ENCODE measurements at regions not wholly inside any gene's neighbourhood (a gene's known extent, or its start where the extent isn't known, plus 50 kb on each side); places are given as distances from the start of the nearest gene placed in this dataset.

DNA sequence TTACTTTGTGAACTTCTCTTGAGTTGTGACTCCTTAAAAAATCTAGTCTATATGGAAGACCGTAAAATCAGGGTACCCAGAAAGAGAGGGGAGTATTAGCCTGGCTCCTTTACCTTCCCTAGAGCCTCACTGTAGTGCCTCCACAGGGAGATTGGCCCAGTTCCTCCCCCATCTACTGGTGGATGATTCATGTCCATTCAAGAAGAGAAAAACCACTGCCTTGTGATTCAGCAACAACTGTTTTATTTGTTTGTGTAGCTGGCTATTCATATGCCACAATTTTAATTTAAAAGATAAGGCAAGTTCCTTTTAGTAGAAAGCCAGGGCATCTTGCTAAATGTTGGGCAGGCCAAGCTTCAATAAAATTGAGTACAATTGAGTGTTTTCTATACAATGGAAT, 221.8 kb upstream of the KCNIP4 start:
- ATAC-seq (ENCODE audit: poor library complexity) (no peak), DNase-seq (no peak)
- intact Hi-C loops (cut with DNase I): no loop called here

DNA sequence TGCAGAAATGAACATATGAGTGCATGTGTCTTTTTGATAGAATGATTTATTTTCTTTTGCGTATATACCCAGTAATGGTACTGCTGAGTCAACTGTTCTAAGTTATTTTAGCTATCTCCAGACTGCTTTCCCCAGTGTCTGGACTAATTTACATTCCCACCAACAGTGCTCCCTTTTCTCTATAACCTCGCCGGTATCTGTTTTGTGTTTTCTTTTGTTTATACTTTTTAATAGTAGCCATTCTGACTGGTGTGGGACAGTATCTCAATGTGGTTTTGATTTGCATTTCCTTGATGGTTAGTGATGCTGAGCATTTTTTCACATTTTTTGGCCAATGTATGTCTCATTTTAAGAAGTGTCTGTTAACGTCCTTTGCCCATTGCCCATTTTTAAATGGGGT, 218.6 kb upstream of the KCNIP4 start:
- DNase-seq: no peak
- ATAC-seq (ENCODE audit: poor library complexity): no peak
- intact Hi-C loops (cut with DNase I): no loop called here

DNA sequence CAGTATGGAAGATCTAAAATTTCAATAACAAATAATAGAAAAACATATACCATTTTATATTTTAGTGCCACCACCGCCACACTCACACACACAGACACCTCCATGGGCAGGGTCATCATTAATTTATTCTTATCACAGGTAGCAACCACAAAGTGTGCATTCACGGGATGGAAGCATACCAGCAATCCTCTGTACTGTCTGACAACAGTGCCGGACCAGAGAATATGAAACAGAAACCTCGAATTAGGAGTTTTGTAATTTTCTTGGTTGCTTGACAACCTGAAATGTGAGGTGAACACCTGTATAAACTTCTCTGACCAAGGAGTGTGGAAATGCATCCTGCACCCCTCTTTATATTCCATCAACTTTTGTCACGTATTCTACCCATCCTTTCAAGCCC, 213.9 kb upstream of the KCNIP4 start:
- intact Hi-C loops (cut with DNase I): no loop called here
- ATAC-seq (ENCODE audit: poor library complexity): no peak
- DNase-seq: no peak

DNA sequence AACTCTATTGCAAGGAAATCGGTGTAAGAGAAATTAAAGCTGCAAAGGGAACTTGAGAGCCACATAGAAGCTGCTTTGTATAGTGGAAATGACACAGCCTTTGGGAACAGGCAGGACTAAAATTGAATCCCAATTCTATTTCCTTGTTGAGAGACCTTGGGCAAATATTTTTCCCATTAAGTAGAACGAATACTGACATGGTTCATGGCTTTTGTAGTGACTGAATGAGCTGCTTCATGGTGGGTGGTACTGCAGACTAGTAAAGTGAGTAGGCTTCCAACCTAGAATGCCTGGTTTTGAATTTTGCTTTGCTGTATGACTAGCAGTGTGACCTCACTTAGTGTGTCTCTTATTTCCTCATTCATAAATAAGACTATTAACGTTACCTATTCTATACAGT, 182.2 kb upstream of the KCNIP4 start:
- DNase-seq (no peak), ATAC-seq (ENCODE audit: poor library complexity) (no peak)
- intact Hi-C loops (cut with DNase I): no loop called here

DNA sequence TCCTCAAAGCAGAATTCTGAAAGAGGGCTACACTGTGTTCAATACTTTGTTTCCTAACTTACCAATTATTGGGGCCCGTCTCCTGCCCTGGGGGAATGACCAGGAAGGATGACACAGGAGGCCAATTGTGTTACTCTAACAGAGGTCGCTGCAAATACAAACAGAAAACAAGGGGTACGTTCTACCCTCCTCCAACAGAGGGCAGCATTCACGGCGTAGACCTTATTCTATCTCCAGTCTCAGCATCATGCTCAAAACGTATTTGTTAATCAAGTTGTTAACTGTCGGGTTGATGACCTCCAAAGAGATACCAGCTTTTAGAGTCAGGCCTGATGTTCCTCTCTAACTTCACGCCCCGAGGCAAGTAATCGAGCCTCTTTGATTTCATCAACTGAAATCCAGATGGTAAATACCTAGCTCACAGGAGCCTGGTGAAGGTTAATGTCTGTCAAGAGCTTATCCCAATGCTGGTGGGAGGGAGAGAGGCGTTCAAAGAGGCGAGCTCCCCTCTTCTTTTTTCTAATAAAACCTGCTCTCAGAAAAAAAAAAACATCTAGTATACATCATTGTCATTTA, 181.0 kb upstream of the KCNIP4 start:
- intact Hi-C loops (cut with DNase I): no loop called here
- no peak for DNase-seq

DNA sequence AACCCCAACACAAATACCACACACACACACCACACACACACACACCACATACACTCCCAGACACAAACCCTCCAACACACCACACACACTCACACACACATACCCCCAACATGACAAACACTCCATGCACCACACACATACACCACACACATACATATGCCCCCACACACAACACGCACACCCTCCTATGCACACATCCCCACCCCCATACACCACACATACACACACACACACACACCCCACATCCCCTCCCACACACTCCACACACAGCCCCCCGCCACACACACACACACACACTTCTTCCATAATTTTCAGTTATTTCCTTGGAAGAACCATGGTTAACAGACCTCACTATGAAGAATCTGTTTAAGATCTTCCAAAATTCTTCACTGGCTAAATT, 173.5 kb upstream of the KCNIP4 start:
- ATAC-seq (ENCODE audit: poor library complexity): no peak
- intact Hi-C loops (cut with DNase I): no loop called here
- no peak for DNase-seq

More for the DNA sequence above, 181.0 kb upstream of the KCNIP4 start:
- no peak for ATAC-seq (ENCODE audit: poor library complexity)

DNA sequence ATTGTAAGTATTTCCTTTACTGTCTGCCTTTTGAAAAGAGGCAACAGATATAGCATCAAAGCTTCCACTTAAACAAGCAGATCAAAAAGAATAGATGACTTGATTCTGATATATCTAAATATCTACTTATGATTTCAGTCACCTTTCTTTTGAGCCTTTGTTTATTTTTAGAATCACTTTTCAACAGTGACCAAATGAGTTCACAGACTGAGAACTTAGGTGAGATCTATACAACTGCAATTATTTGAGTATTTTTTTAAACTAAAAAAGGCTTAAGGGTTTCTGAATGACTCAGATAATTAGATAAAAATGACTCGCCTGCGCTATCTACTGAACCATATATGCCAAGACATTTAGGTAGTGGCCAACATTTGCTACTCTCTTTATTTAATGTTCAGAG, 166.7 kb upstream of the KCNIP4 start:
- DNase-seq: no peak
- no peak for ATAC-seq (ENCODE audit: poor library complexity)
- intact Hi-C loops (cut with DNase I): no loop called here

DNA sequence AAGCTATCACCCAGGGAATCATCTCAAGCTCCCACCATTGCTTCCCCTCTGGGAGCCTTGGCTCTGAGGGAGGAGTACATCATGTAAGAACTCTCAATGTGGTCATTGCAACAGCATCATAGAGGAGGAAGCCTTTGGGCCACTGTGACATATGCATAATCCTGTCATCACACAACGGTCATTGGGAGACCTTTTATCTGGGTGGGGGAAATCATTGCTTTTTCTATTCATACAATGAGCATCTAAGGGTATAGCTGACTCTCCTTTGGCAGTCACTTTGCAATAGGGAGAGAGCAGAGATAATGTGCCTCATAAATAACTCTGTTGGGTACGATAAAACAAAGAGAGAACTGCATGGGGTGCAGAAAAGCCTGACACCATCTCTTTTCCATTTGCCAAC, 155.2 kb upstream of the KCNIP4 start:
- intact Hi-C loops (cut with DNase I): no loop called here
- no peak for ATAC-seq (ENCODE audit: poor library complexity)

DNA sequence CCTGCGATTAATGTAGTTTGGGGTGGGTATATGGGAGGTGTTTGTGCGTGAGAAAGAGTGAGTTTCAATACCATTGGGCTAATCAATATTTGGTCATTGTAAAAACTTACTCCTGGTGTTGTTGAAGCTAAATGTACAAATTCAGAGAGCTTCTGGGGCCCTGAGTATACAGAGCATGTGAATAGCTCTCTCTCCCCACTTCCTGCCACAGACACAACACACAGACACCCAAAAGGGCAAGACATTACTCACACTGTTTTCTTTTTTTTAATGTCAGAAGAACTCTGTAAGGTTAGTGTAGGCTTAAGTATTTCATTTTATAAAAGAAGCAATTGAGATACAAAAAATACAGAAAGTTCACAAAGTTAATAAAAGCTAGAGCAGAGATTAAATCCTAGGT, 151.3 kb upstream of the KCNIP4 start:
- ATAC-seq (ENCODE audit: poor library complexity) (no peak), DNase-seq (no peak)
- intact Hi-C loops (cut with DNase I): no loop called here

More for the DNA sequence above, 155.2 kb upstream of the KCNIP4 start:
- no peak for DNase-seq

DNA sequence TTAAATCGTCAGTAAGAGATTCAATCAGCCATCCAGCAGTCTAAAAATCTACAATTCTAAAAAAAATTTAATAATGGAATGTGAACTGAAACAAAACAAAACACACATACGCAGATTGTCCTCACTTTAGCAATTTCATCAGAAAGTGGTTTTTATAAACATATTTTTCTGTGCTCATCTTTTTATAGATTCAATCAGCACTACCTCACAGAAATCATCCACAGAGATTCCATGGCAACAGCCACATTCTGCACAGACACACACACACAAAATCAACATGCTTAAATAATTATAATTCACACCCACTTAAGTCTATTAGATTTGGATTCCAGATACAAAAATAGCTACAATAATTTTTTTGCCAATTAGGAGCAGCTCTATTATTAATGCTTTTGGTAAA, 149.0 kb upstream of the KCNIP4 start:
- DNase-seq: no peak
- no peak for ATAC-seq (ENCODE audit: poor library complexity)
- intact Hi-C loops (cut with DNase I): no loop called here

DNA sequence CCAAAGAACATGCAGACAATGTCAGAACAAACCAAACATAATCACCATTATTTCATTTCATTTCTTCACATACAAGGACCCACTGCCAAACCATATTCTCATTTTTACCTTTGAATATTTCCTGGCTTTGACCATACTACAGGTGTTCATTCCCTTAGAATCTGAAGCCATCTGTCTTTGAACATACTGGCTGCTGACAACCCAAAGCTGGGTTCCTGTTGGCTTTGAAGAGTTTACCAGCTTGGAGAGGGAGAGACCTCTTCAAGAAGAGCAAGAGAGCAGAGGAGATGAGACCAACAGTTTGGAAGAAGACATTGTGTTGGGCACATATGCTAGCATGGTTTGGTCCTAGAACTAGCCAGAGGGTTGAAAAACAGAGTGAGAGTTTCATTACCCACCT, 145.6 kb upstream of the KCNIP4 start:
- intact Hi-C loops (cut with DNase I): no loop called here
- ATAC-seq (ENCODE audit: poor library complexity) (no peak), DNase-seq (no peak)

DNA sequence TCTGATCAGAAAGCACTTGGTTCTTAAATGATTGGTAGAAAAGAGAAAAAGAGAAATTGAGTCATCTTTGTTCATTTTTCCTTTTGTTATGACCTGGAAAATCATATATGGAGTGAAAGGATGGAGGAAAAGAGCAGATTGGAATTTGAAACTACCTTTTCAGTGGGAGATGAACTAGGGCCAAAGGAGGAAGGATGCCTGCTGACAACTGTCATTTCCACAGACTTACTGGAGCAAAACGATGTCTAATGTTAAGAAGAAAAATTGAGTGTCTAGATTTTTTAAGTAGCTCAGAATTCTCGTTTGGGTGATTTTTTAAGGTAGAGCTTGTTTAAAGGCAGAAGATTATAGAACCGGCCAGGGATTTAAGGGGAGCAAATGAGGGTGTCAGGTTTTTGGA, 144.6 kb upstream of the KCNIP4 start:
- intact Hi-C loops (cut with DNase I): no loop called here
- no peak for ATAC-seq (ENCODE audit: poor library complexity)
- no peak for DNase-seq

DNA sequence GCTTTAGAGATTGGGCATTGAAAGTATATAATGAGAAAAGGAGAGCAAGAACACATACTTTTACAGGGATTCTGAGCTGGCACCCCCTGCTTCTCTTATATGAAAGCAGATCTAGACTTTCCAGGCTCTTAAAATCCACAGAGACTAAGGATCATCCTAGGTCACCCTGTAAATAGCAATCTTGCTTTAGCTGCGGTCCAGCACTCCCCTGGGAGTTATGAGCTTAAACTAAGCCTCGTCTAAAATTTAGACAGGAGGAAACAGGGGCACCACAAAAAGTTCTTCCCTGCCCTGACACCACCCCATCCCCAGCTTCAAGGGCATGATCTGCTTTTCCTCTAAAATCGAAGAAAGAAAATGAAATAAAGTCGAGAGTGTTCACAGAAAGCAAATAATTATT, 143.3 kb upstream of the KCNIP4 start:
- no peak for ATAC-seq (ENCODE audit: poor library complexity)
- intact Hi-C loops (cut with DNase I): no loop called here
- no peak for DNase-seq

DNA sequence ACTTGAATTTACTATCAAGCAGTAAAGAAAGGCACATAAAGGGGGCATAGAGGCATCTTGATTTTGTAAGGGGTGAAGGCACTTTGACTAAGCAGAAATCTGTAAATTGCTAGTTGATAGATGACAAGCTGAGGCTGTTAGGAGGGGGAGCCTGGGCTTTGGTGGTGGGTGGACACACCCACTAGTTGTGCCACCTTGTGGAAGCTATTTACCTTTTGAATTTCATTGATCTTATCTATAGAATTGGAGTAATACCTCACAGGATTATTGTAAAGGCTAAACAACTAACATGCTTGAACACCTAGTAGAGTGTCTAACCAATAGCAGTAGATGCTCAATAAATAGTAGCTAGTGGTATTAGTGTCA, 142.8 kb upstream of the KCNIP4 start:
- intact Hi-C loops (cut with DNase I): no loop called here
- no peak for ATAC-seq (ENCODE audit: poor library complexity)
- DNase-seq: no peak

DNA sequence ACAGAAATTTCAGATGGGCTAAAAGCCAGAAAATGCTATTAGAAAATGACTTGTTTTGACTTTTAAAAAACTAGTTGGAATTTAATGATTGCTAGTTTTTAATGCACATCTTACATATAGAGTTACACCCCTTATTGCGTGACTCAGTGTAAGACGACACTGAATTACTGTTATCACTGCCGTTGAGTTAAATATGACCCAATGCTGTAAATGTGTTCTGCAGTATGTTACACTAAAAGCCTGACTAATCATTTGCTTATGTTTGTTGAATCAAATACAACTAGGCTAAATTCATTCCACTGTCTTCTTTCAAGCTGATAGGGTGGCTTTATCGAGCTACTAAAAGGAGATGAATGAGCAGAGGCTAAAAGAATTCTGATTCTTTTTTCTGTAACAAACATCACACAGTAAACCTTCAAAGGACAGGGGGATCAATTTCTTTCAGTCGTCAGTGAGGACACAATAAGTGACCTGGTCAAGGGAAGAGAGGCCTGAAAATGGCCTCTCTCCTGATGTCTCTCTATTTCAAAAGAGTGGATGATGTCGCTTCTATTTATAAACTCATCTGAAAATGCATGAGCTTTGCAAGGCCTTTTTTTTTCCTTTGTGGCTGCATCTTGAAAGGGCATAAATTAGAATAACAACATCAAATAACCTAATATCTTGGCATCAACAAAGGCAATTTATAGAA, 142.2 kb upstream of the KCNIP4 start:
- DNase-seq: no peak
- intact Hi-C loops (cut with DNase I): no loop called here
- no peak for ATAC-seq (ENCODE audit: poor library complexity)

DNA sequence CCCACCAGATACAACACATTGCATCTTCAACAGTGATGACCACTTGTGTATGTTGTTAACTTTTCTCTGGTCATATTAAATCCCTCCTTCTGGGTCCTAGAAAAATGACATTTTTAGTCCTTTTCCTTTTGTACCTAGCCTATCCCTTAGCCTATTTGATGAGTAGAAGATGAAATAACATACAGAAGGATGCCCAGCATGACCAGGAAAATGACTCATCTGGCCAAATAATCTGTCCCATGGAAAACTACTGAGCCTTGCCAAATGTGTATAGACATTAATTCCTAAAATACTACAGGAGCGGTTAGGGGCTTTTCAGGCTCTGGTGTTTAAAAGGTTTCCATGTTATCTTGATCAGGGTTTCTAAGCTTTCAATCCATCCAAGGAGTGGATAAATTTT, 129.0 kb upstream of the KCNIP4 start:
- ATAC-seq (ENCODE audit: poor library complexity): no peak
- intact Hi-C loops (cut with DNase I): no loop called here
- no peak for DNase-seq

DNA sequence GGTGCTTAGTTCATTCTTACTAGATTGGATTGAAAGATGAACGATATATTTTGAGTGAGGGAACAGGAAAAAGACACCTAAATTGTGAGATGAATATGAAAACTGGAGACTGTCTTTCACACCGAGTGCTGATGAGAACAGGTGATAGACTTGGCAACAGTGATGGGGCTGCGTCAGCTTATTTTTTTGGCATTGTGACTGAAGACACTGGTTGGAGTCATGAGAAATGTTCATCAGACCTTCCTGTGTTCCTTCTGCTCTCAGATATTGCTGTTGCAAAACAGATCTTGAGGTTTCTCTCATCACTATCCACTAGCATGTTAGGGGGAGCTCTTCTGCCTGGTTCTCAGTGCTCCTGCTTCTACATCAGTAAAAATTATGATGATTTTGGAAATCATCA, 124.2 kb upstream of the KCNIP4 start:
- intact Hi-C loops (cut with DNase I): no loop called here
- no peak for ATAC-seq (ENCODE audit: poor library complexity)

DNA sequence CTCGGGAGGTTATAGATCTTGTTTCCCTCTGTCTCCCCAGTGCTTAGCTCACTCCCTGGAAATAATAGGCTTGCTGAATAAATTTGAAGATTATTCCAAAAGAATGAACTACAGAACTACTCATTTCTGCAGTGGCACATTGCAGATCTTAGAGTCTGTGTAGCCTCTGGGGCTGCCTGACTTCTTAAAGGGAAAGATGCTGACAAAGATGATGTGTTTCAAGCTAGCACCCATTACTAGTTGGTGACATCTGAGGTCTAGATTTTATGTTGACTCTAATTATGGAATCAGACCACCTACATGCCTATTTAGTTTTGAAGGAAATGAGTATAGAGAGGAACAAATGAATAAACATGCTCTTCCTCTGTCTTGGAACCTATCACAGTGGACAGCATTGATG, 123.7 kb upstream of the KCNIP4 start:
- DNase-seq: no peak
- no peak for ATAC-seq (ENCODE audit: poor library complexity)
- intact Hi-C loops (cut with DNase I): no loop called here

More for the DNA sequence above, 124.2 kb upstream of the KCNIP4 start:
- no peak for DNase-seq

DNA sequence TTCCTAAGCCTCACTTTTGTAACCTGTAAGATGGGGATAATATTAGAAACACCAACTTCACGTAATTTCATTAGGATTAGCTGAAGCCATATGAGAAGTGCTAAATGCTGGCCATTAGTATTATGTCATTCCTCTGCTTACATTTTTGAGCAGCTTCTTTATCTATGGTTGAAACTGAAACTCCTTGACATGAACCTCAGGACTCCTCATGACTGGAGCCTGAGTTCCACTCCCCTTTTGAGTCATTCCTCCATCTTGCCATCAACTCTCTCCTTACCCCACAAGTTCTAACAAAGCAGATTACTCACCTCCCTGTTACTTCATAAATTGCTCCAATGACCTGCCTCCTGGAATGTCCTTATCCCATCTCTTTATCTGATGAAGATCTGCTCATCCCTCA, 123.2 kb upstream of the KCNIP4 start:
- ATAC-seq (ENCODE audit: poor library complexity): no peak
- intact Hi-C loops (cut with DNase I): no loop called here
- DNase-seq: no peak

DNA sequence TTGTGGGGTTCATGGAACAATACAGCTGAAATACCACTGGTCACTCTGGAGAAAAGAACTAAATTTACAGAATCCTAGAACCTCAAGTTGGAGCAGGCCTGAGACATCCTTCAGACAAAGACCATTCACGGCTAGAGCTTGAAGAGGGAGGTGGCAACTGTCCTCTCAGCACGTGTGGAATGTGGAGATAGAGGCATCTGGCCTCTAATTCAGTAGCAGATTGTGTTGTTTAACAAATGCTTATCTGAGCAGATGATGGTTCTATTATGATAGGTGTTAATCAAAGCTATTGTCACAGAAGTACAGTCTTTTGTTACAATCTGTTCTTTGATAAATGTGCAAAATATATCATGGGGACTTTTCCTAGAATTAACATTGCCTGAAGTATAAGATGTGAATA, 121.7 kb upstream of the KCNIP4 start:
- ATAC-seq (ENCODE audit: poor library complexity) (no peak), DNase-seq (no peak)
- intact Hi-C loops (cut with DNase I): no loop called here

DNA sequence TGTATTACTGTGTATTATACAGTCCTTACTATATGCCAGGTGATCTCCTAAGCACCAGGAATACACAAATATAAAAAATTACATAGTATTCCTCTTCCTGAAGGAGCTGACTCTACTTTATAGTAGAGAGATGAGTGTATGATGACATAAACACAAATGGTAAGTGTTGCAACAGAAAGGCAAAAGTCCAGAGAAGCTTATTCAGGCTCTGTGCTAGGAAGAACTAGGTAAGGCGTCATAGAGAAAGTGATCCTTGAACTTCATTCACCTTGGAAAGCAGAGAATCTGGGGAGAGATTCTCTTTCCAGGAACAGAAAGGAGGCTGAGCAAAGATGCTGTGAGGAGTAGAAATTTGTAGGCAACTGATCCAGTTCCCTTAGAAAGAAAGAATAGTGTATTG, 115.0 kb upstream of the KCNIP4 start:
- ATAC-seq (ENCODE audit: poor library complexity) (no peak), DNase-seq (no peak)
- intact Hi-C loops (cut with DNase I): no loop called here

All from Right ventricle myocardium superior (tissue), 1 donor.